Upper lobe of left lung (tissue), 6 donors: ENCODE measurements at regions not wholly inside any gene's neighbourhood (a gene's known extent, or its start where the extent isn't known, plus 50 kb on each side); places are given as distances from the start of the nearest gene placed in this dataset.
"Not testable (repeated sequence)": the region's sequence is repeated elsewhere in the genome, so short reads cannot be mapped to it uniquely, and the experiment has no call there.

Source experiments
- ATAC-seq, 2 donors: fragments of 200-7000 bp; cut with Tn5 transposase; one replicate each; pipeline ENCODE4 v1.9.1; 2022; ENCODE audit warnings: mild to moderate bottlenecking in 2 of 2, moderate library complexity in 2 of 2; ENCODE audit not compliant: low FRiP score in 2 of 2
- DNase-seq, 2 donors: peaks; one replicate each; pipeline ENCODE4 v3.0.0-alpha.2; 2019 to 2020
- H3K27ac ChIP-seq, 4 donors: fragments of 200-600 bp; sonication (generic); one replicate each; pipeline ENCODE4 v1.5.1; 2016 to 2019
- H3K27me3 ChIP-seq, 4 donors: fragments of 200-600 bp; sonication (generic); one replicate each; pipeline ENCODE4 v1.5.1; 2017 to 2019
- H3K36me3 ChIP-seq, 4 donors: fragments of 200-600 bp; sonication (generic); one replicate each; pipeline ENCODE4 v1.5.1; 2016 to 2019
- H3K4me1 ChIP-seq, 4 donors: fragments of 200-600 bp; sonication (generic); one replicate each; pipeline ENCODE4 v1.5.1; 2018 to 2019
- H3K4me3 ChIP-seq, 4 donors: fragments of 200-600 bp; sonication (generic); one replicate each; pipeline ENCODE4 v1.5.1; 2017 to 2019; ENCODE audit warnings: mild to moderate bottlenecking in 2 of 4, moderate library complexity in 1 of 4
- H3K9me3 ChIP-seq, 4 donors: fragments of 200-600 bp; sonication (generic); one replicate each; pipeline ENCODE4 v1.5.1; 2018 to 2019
- CTCF ChIP-seq, 6 experiments: fragments of 450-650 bp in 4 of 6; fragments of 200-600 bp in 2 of 6; sonication (generic) in 2 of 6; IDR thresholded peaks; one replicate each; pipeline ENCODE4 v1.5.1; 2016 to 2019; ENCODE audit warnings: antibody characterized with exemption in 6 of 6
- EP300 ChIP-seq, 4 donors: sonication (generic); formaldehyde crosslinking; IDR thresholded peaks; one replicate each; pipeline ENCODE4 v1.5.1; 2017; ENCODE audit warnings: antibody characterized with exemption in 4 of 4, control low read depth in 2 of 4
- POLR2A ChIP-seq, 4 donors: fragments of 450-650 bp; IDR thresholded peaks; one replicate each; pipeline ENCODE4 v1.5.1; 2016 to 2017; ENCODE audit warnings: antibody characterized with exemption in 4 of 4, mild to moderate bottlenecking in 2 of 4
- POLR2AphosphoS5 ChIP-seq, 2 donors: sonication (generic); formaldehyde crosslinking; IDR thresholded peaks; one replicate each; pipeline ENCODE4 v1.5.1; 2017; ENCODE audit warnings: antibody characterized with exemption in 2 of 2
- WGBS, 2 donors: methylation state at CpG; one replicate each; pipeline ENCODE4 v1.1.5; 2017 to 2018; 5-methylcytosine and 5-hydroxymethylcytosine counted together
- donor health status: DM: no; HTN: no; CAD: no; lungs with moderate emphysema.
- donor health status: DM: no; HTN: yes; CAD: no; lungs with severe emphysema.

DNA sequence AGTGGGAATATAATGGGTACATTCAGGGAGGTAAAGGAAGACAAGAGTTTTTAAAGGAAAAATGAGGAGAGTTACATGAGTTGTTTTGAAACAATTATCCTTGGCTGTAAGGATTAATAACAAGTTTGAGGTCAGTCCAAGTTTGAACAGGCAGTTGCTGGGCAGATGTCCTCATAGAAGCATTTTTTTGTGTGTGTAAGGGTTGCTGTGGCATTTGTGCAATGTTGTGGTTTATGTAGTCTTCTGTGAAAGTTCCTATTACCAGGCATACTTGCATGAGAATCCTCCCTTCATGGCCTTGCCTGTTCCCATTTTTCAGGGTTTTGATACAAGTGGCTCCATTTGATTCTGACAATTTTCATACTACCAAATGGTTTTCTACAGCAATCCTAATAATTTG, 400.2 kb downstream of the KCNA4 start:
- Histone ChIP-seq H3K4me3 (no peak overlapping the region), H3K27ac (no peak overlapping the region), H3K4me1 (no peaks in the 10 kb centered on the region), H3K36me3 (no peaks in the 10 kb centered on the region), H3K27me3 (no peaks in the 10 kb centered on the region), H3K9me3 (no peaks in the 10 kb centered on the region)
- DNase-seq (no peak), ATAC-seq (no peak)
- TF ChIP-seq POLR2A (IDR thresholded peaks at IDR 0.05) (no peak), EP300 (IDR thresholded peaks at IDR 0.05) (no peak), POLR2AphosphoS5 (IDR thresholded peaks at IDR 0.05) (no peak), CTCF (IDR thresholded peaks at IDR 0.05) (no peak)

- no peaks in the 10 kb centered on the region for H3K9me3 ChIP-seq
- TF ChIP-seq CTCF (IDR thresholded peaks at IDR 0.05) (no peak), EP300 (IDR thresholded peaks at IDR 0.05) (no peak), POLR2A (IDR thresholded peaks at IDR 0.05) (no peak), POLR2AphosphoS5 (IDR thresholded peaks at IDR 0.05) (no peak)
- no peak overlapping the region for H3K27ac ChIP-seq
- no peak for DNase-seq
- no peaks in the 10 kb centered on the region for H3K36me3 ChIP-seq
- H3K4me1 ChIP-seq, result no peaks in the 10 kb centered on the region
- no peak for ATAC-seq
- H3K4me3 ChIP-seq, result no peak overlapping the region
- no peaks in the 10 kb centered on the region for H3K27me3 ChIP-seq
- 78 to 79% methylated on average over 2 of the region's 2 CpGs for WGBS, 2 donors
Measured at GRCh38 chr11:29612423-29612822, 404.4 kb downstream of the KCNA4 start.

GRCh38 chr11:29606330-29607031, 410.3 kb downstream of the KCNA4 start:
- no peak for TF ChIP-seq POLR2A (IDR thresholded peaks at IDR 0.05)
- TF ChIP-seq EP300 (IDR thresholded peaks at IDR 0.05), result no peak
- TF ChIP-seq POLR2AphosphoS5 (IDR thresholded peaks at IDR 0.05), result no peak
- no peak for TF ChIP-seq CTCF (IDR thresholded peaks at IDR 0.05)
- Histone ChIP-seq H3K27me3 (no peaks in the 10 kb centered on the region), H3K27ac (no peak overlapping the region), H3K36me3 (no peaks in the 10 kb centered on the region), H3K9me3 (no peaks in the 10 kb centered on the region), H3K4me3 (no peak overlapping the region), H3K4me1 (no peaks in the 10 kb centered on the region)
- 79 to 80% methylated on average over 4 of the region's 4 CpGs for WGBS, 2 donors
- no peak for ATAC-seq
- DNase-seq, result no peak

GRCh38 chr11:29600151-29600575, 416.7 kb downstream of the KCNA4 start:
- ATAC-seq, H3K4me3 ChIP-seq, H3K27me3 ChIP-seq, H3K27ac ChIP-seq, H3K4me1 ChIP-seq, H3K9me3 ChIP-seq, H3K36me3 ChIP-seq: not testable (repeated sequence)
- WGBS, 2 donors, result 98% methylated on average over 8 of the region's 27 CpGs; no CpG with 5 or more reads in 1 of the 2 donors
- DNase-seq, result peak in 1 of 2 donors; percentile 66

DNA sequence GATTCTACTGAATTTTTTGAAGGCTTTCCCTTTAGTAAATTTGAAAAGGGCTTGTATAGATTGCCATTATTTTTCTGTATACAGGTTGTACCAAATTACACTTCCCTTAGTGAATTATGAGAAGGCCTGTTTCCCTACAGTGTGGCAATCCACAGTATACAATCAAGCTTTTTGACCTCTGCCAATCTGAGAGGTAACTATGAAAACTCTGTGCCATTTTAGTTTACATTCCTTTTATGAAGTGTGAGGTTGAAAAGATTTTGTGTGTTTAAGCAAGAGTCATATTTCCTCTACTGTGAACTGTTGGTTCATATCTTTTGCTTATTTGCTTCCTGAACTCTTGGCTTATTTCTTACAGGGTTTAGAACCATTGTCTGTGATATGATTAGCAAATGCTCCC, 432.5 kb downstream of the KCNA4 start:
- DNase-seq (no peak), ATAC-seq (no peak)
- H3K4me1 ChIP-seq, result no peaks in the 10 kb centered on the region
- no peaks in the 10 kb centered on the region for H3K9me3 ChIP-seq
- TF ChIP-seq POLR2AphosphoS5 (IDR thresholded peaks at IDR 0.05), result no peak
- no peak for TF ChIP-seq CTCF (IDR thresholded peaks at IDR 0.05)
- no peak for TF ChIP-seq POLR2A (IDR thresholded peaks at IDR 0.05)
- no peak for TF ChIP-seq EP300 (IDR thresholded peaks at IDR 0.05)
- H3K27me3 ChIP-seq, result no peaks in the 10 kb centered on the region
- no peak overlapping the region for H3K4me3 ChIP-seq
- H3K36me3 ChIP-seq, result no peaks in the 10 kb centered on the region
- H3K27ac ChIP-seq, result no peak overlapping the region
